Superior temporal gyrus (tissue), 1 donor: ENCODE measurements at regions not wholly inside any gene's neighbourhood (a gene's known extent, or its start where the extent isn't known, plus 50 kb on each side); places are given as distances from the start of the nearest gene placed in this dataset.
"Not testable (repeated sequence)": the region's sequence is repeated elsewhere in the genome, so short reads cannot be mapped to it uniquely, and the experiment has no call there.

Source experiments
- DNase-seq: peaks from one replicate; pipeline ENCODE4 v3.0.0-alpha.2; 2016; ENCODE audit errors: extremely low spot score

GRCh38 chr3:181920409-181920808, 208.7 kb downstream of the SOX2 start:
- DNase-seq, result no peak

GRCh38 chr3:181921220-181921619, 209.5 kb downstream of the SOX2 start:
- no peak for DNase-seq

GRCh38 chr3:181925841-181926240, 214.1 kb downstream of the SOX2 start:
- not testable (repeated sequence) for DNase-seq

- no peak for DNase-seq
Measured at GRCh38 chr3:181929501-181929900, 217.8 kb downstream of the SOX2 start.

- DNase-seq, result no peak
Measured at GRCh38 chr3:181930105-181930504, 218.4 kb downstream of the SOX2 start.

- DNase-seq, result no peak
Measured at GRCh38 chr3:181932039-181932438, 220.3 kb downstream of the SOX2 start.

GRCh38 chr3:181933052-181933618, 221.4 kb downstream of the SOX2 start:
- DNase-seq, result no peak

- no peak for DNase-seq
Measured at GRCh38 chr3:181935915-181936314, 224.2 kb downstream of the SOX2 start.

GRCh38 chr3:181936774-181937173, 225.0 kb downstream of the SOX2 start:
- DNase-seq, result no peak

GRCh38 chr3:181938580-181938979, 226.9 kb downstream of the SOX2 start:
- DNase-seq, result not testable (repeated sequence)

GRCh38 chr3:181940703-181941102, 229.0 kb downstream of the SOX2 start:
- no peak for DNase-seq

GRCh38 chr3:181941250-181941649, 229.5 kb downstream of the SOX2 start:
- DNase-seq, result no peak

- no peak for DNase-seq
Measured at GRCh38 chr3:181943285-181943684, 231.6 kb downstream of the SOX2 start.

- no peak for DNase-seq
Measured at GRCh38 chr3:181947606-181948005, 235.9 kb downstream of the SOX2 start.

GRCh38 chr3:181948286-181948685, 236.6 kb downstream of the SOX2 start:
- DNase-seq, result no peak

- no peak for DNase-seq
Measured at GRCh38 chr3:181952221-181952620, 240.5 kb downstream of the SOX2 start.

- no peak for DNase-seq
Measured at GRCh38 chr3:181952929-181953328, 241.2 kb downstream of the SOX2 start.

- DNase-seq, result no peak
Measured at GRCh38 chr3:181955566-181955965, 243.8 kb downstream of the SOX2 start.

- no peak for DNase-seq
Measured at GRCh38 chr3:181956122-181956521, 244.4 kb downstream of the SOX2 start.

- no peak for DNase-seq
Measured at GRCh38 chr3:181966393-181966792, 254.7 kb downstream of the SOX2 start.

GRCh38 chr3:181969925-181970324, 258.2 kb downstream of the SOX2 start:
- DNase-seq, result peak; percentile 52

- no peak for DNase-seq
Measured at GRCh38 chr3:181971424-181971823, 259.7 kb downstream of the SOX2 start.

- no peak for DNase-seq
Measured at GRCh38 chr3:181974198-181974597, 262.5 kb downstream of the SOX2 start.

- DNase-seq, result no peak
Measured at GRCh38 chr3:181976526-181976925, 264.8 kb downstream of the SOX2 start.
